GM21367 (cell line): ENCODE measurements at regions not wholly inside any gene's neighbourhood (a gene's known extent, or its start where the extent isn't known, plus 50 kb on each side); places are given as distances from the start of the nearest gene placed in this dataset.

Experiments used
- ATAC-seq: cut with Tn5 transposase; IDR thresholded peaks from one replicate; pipeline ENCODE4 v1.9.1; 2021; ENCODE audit not compliant: unreplicated experiment

DNA sequence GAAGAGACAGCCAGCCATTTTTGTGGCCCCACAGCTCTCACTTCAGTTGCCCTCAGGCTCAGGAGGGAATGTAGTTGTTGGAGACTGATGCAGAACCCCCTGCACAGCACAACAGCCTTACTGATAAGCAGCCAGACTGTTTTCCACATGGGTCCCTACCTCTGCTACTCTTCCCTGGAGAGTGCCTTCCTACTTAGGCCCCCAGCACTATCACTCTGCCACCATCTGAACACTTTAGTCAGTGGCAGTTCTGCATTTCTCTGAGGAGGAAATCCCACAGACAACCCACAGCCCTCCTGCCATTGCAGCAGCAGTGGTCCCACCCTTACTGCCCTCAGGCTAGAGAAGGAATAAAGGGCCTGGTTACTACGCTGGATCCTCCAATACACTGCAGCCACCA is 61.8 kb upstream of the PTPRD start:
- ATAC-seq: no peak

DNA sequence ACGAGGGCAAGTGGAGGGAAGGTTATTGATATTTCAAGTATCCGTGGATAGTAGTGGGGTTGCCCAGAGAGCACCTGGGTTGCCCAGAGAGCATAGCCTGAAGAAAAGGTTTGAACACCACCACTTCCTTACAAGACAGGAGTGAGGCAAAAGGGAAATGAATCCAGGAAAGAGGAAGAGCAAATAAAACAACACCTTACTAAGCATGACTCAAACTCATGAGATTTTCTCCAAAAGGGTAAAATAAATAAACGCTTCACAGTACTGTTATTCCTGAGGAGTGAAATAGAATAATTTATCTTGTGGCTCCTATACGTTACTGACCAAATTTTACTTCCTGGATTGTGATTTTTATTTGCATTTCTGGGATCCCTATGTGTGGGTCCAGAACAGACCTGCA is 65.2 kb upstream of the PTPRD start:
- ATAC-seq: no peak

- ATAC-seq: no peak
Observed at GRCh38 chr9:10678790-10679189, 66.0 kb upstream of the PTPRD start.

DNA sequence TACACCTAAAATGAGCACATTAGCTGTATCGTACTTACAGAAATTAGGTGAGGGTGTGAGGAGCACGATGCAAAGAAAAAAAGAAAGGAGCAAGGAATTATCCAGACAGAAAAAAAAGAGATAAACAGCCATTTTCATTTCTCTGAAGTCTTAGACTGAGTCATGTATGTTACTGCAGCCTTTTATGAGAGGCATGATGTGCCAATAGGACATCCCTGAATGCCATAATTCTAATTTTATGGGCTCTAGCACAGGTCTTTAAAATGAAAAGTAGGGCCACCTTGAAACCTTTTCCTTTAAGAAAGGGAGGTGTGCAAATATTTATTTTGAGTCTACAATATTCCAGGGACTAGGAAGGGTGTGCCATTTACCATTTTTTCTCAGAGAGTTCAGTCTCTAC is 74.1 kb upstream of the PTPRD start:
- ATAC-seq: no peak

- no peak for ATAC-seq
Observed at GRCh38 chr9:10690546-10690945, 77.7 kb upstream of the PTPRD start.

GRCh38 chr9:10697044-10697443 is 84.2 kb upstream of the PTPRD start:
- ATAC-seq: no peak

DNA sequence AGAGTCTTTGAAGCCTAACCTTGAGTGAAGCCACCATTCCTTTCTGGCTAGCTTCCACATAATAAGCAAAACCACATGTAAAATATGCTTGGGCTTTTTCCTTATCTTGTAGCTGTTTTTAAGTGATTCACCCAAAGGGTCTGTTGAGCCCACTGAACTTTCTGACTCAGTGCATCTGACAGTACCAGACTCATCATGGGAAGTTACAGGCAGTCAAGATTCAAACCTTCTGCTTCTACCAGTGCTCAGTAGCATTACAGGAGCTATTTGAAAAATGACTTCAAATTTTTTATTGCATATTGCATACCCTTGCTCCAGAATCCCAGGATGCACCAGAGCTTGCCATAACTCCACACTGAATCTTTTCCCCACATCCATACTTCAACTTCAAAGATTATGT is 87.5 kb upstream of the PTPRD start:
- ATAC-seq: no peak

GRCh38 chr9:10700915-10701314 is 88.1 kb upstream of the PTPRD start:
- no peak for ATAC-seq

DNA sequence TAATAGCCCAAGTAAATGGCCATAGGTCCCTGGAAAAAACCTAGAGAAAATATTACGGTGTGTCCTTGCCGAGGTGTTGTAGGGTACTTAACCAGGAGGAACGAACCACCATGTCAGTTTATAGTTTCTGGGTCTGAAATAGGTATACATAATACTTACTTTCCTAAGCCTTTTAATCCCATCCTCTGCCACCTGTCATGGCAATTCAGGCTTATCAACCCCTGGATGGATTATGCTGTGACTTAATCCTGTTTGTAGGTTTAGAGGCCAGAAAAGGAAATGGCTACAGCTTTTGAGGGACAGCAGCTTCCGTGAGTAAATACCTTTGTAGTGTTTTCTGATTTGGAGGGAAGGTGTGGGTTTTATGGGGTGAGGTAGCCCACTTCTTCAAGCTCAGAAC is 89.1 kb upstream of the PTPRD start:
- ATAC-seq: no peak

DNA sequence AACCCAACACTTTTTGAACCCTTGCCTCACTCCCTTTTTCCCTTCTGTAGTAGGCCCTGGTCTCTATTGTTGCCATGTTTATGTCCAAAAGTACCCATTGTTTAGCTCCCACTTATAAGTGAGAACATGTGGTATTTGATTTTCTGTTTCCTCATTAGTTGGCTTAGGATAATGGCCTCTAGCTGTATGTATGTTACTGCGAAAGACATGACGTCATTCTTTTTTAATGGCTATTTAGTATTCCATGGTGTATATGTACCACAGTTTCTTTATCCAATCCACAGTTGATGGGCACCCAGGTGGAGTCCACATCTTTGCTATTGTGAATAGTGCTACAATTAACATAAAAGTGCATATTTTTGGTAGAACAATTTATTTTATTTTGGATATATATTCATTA is 90.3 kb upstream of the PTPRD start:
- ATAC-seq: no peak

DNA sequence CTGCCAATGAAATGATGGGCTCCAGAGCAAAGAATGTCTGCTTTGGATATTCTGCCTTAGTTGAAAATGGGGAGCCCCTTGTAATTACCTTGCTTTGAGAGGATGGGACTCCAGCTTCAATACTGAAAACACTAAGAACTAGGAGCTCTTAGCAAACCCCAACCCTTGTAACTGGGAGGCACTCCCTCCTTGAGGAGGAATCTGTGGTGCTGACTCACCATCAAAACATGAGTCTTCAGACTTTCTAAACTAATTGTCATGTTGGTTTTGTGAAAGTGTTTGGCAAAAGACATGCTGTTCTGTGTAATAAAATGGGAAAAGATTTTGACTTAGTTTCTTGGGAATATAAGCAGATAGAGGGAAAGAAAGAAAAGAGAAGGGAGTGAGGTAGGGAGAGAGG is 91.9 kb upstream of the PTPRD start:
- ATAC-seq: no peak

GRCh38 chr9:10705383-10705782 is 92.6 kb upstream of the PTPRD start:
- ATAC-seq: no peak

GRCh38 chr9:10706788-10707187 is 94.0 kb upstream of the PTPRD start:
- ATAC-seq: no peak

DNA sequence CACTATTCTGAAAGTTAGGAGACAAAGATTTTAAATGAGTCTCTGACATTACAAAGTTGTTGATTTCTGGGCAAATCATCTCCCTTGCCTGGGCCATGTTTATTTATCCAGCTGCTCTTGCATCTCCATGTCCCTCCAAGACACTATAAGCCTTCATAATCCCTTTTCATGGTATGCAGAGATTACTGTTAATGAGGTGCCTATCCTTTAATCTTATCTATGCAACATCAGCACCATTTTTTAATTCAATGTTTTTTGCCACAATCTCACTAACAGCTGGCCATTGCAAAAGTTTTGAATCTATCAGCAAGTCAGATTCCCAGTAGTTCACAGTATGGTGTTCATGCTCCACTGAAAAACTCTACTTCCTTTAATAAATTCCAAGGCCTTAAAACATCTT is 108.5 kb upstream of the PTPRD start:
- ATAC-seq: no peak

DNA sequence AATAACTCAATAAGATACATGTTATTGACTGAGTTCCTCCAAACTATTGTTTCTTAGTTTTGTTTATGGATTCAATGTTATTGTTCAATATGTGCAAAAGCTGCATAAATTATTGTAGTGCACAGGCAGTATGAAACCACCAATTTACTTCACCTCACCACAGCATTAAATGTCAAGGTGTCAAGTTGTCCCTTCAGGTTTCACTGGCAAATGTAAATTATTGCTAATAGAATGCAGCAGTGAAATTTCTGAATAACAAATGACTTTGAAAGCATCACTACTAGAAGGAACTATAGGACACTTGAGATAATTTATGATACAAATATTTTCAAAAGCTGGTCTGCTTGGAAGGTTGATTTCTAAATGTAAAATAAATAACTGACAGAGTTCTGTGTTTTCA is 116.4 kb upstream of the PTPRD start:
- no peak for ATAC-seq

DNA sequence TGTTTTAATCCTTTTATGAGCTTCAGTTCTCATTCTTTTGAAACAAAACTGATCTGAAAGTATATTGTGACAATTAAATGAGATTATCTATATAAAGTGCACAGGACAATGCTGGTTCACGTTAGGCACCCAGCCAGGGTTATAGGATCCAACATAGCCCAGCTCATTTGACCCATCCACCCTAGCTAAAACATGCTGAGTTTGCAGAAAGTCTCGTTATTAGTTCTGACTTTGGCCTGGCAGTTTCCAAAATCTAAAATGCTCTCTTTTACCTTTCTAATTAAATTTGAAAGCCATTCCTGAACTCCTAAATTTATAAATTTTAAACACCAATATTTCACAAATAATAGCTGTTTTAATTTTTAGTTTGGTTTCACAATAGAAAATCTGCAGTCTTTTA is 131.9 kb upstream of the PTPRD start:
- no peak for ATAC-seq

DNA sequence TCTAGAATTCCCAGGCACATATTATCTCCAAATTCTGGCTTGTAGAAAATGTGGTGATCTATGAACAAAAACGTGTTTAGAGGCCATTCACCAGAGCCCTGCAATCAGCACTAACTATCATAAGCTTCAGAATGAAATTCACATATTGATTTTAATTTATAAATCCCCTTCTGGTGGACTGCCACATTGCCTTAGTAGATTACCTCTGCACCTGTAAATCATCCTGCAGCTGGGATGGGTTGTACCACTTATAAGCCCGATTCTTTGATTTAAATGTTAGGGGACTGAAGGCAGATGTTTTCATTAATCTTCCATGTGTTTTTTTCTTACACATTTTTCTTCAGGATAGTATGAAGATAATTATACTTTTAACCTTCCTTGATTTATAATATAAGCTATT is 140.7 kb upstream of the PTPRD start:
- no peak for ATAC-seq

GRCh38 chr9:10764481-10764880 is 151.7 kb upstream of the PTPRD start:
- ATAC-seq: no peak

DNA sequence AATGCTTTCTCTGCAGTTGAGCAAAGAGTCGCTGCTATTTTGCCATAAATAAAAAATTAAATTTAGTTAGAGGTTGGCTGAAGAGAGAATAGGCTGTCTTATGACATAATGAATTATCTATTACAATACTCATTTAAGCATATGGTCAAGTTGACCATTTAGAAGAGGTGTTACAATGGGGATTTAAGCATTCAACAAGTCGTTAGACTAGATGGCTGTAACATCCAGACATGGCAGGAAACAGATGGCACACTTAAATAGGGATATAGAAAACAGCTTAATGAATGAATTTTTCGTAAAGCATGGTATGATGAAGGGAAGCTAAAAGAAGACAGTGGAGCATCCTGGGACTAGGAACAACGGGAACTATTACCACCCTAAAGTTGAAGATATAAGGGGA is 160.3 kb upstream of the PTPRD start:
- ATAC-seq: no peak

DNA sequence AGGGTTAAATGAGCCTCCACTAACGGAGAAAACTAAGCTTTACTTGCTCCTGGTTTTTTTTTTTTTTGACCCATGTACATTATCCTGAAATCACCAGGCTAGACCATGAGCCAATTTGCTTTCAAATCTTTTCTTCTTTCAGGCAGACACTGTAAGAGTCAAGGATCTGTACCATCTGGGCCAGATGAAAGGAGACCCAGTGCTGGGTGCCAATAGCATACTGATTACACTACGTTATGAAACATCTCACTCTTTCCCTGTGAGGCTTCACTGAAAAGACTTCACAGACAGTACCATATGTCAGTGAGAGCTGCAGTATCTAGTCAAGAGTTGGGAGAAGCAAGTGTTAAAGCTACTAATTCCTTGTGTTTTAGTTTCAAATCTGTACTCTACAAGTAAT is 161.2 kb upstream of the PTPRD start:
- no peak for ATAC-seq

DNA sequence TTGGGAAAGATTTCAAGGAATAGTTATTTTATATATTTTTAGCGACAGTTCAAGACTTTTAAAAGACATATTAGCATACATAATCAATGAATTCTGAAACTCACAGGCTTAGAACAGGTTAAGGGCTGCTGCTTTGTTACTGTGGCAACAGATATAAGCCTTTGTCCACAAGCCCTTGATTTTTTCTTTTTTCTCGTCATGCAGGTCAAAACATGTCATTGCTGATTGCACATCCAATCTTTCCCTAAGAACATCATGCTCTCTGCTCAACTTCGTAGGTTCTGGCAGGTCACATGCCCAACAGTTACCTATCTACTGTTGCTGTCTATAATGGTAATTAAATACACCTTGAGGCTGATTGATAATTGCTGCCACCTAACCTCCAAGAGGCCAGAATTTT is 172.5 kb upstream of the PTPRD start:
- no peak for ATAC-seq

- no peak for ATAC-seq
Observed at GRCh38 chr9:10793306-10793705, 180.5 kb upstream of the PTPRD start.

DNA sequence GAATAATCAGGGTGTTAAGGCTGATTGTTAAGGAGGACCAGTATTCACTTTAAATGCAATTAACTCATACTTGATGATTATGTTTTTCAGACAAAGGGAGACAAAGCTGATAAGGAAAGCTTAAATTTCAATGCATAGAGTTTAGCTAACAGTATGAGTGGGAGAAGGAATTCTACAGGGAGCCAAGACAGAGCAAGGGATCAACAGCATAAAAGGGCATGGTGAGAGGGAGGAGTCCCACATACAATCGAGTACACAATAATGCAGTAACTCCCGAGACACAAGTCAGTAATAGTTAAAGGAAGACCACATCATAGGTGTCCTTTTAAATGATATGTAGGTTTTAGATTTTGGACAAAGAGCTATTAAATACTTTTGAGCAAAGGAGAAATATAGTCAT is 191.7 kb upstream of the PTPRD start:
- ATAC-seq: no peak

- no peak for ATAC-seq
Observed at GRCh38 chr9:10806868-10807267, 194.1 kb upstream of the PTPRD start.
